RWPE1 (cell line): ENCODE measurements at regions not wholly inside any gene's neighbourhood (a gene's known extent, or its start where the extent isn't known, plus 50 kb on each side); places are given as distances from the start of the nearest gene placed in this dataset.

Experiments used
- CTCF ChIA-PET: fragments of 350-600 bp; sonication (Branson Sonifier 250); formaldehyde crosslinking; extraction: SDS; loops from one replicate; lab custom pipeline; 2021; lab: Yijun Ruan, JAX
- POLR2A ChIA-PET: fragments of 400-600 bp; formaldehyde crosslinking; extraction: SDS; loops from one replicate; lab custom pipeline; 2020; ENCODE audit warnings: antibody characterized with exemption; ENCODE audit not compliant: low non-redundant PET; lab: Yijun Ruan, JAX
- DNase-seq: peaks from one replicate; pipeline ENCODE4 v3.0.0; 2012; ENCODE audit warnings: low spot score
- H3K27ac ChIP-seq: fragments of 450-650 bp; 2 replicates; pipeline ENCODE4 v1.5.1; 2017
- CTCF ChIP-seq: fragments of 450-650 bp; conservative IDR thresholded peaks from 2 replicates; pipeline ENCODE4 v1.5.1; 2017; ENCODE audit warnings: low read depth, mild to moderate bottlenecking

- TF ChIP-seq CTCF: no peak
- ChIA-PET POLR2A (no interaction called here), CTCF (interaction anchor here (0.5 to 0.9 kb wide), 3 partner anchors 188 to 394 kb away, joined by 3 to 6 read pairs (median 3); no protein-coding TSS in a partner anchor)
These were observed 103.2 kb upstream of the NAV3 start for GRCh38 chr12:77727442-77728001.

GRCh38 chr12:77725611-77726010 is 105.1 kb upstream of the NAV3 start:
- ChIA-PET CTCF (interaction anchor here (0.7 to 1.9 kb wide), 2 partner anchors 94 to 200 kb away, joined by 3 to 16 read pairs; no protein-coding TSS in a partner anchor), POLR2A (interaction anchor here (0.9 kb wide), 1 partner anchor 1094 kb away, joined by 4 read pairs; no protein-coding TSS in a partner anchor)
- no peak for TF ChIP-seq CTCF
- no peak for DNase-seq
- no peak overlapping the region for H3K27ac ChIP-seq

More at GRCh38 chr12:77727442-77728001, 103.2 kb upstream of the NAV3 start:
- H3K27ac ChIP-seq: no peak overlapping the region
- no peak for DNase-seq

- no peak overlapping the region for H3K27ac ChIP-seq
- ChIA-PET POLR2A (interaction anchor here (0.9 kb wide), 1 partner anchor 1093 kb away, joined by 4 read pairs; no protein-coding TSS in a partner anchor), CTCF (interaction anchor here (0.7 to 1.9 kb wide), 2 partner anchors 201 to 778 kb away, joined by 4 to 16 read pairs; no protein-coding TSS in a partner anchor)
- peak; percentile 11 for DNase-seq
- TF ChIP-seq CTCF: peak; percentile 69
These were observed 106.2 kb upstream of the NAV3 start for GRCh38 chr12:77724367-77724957.

- H3K27ac ChIP-seq: no peak overlapping the region
- no peak for TF ChIP-seq CTCF
- peak; percentile 5 for DNase-seq
- CTCF ChIA-PET: interaction anchor here (1.9 kb wide), 1 partner anchor 202 kb away, joined by 11 read pairs; no protein-coding TSS in a partner anchor
- POLR2A ChIA-PET: no interaction called here
These were observed 107.4 kb upstream of the NAV3 start for GRCh38 chr12:77723308-77723707.

- ChIA-PET CTCF (interaction anchor here (0.7 to 1.9 kb wide), 2 partner anchors 203 to 207 kb away, joined by 4 to 11 read pairs; no protein-coding TSS in a partner anchor), POLR2A (no interaction called here)
- no peak for DNase-seq
- H3K27ac ChIP-seq: no peak overlapping the region
- TF ChIP-seq CTCF: no peak
These were observed 108.2 kb upstream of the NAV3 start for GRCh38 chr12:77722536-77722935.

- no peak for TF ChIP-seq CTCF
- POLR2A ChIA-PET: no interaction called here
- no peak overlapping the region for H3K27ac ChIP-seq
- DNase-seq: no peak
- CTCF ChIA-PET: no interaction called here
These were observed 110.4 kb upstream of the NAV3 start for GRCh38 chr12:77720258-77720657.
